ENCODE measurements at regions not wholly inside any gene's neighbourhood (a gene's known extent, or its start where the extent isn't known, plus 50 kb on each side); places are given as distances from the start of the nearest gene placed in this dataset.
"Not testable (repeated sequence)": the region's sequence is repeated elsewhere in the genome, so short reads cannot be mapped to it uniquely, and the experiment has no call there.

GRCh38 chr4:15206526-15206925 is 204.2 kb downstream of the CPEB2 start:
- TF ChIP-seq CTCF (IDR thresholded peaks at IDR 0.05 in 8 of 11, conservative IDR thresholded peaks at IDR 0.05 in 3 of 11); POLR2AphosphoS5 (IDR thresholded peaks at IDR 0.05): not testable (repeated sequence)
